Endodermal cell (in vitro differentiated cells): ENCODE measurements at regions not wholly inside any gene's neighbourhood (a gene's known extent, or its start where the extent isn't known, plus 50 kb on each side); places are given as distances from the start of the nearest gene placed in this dataset.

Source experiments
- DNase-seq: peaks from one replicate; pipeline ENCODE4 v3.0.0-alpha.2; 2017
- H3K27ac ChIP-seq: 2 replicates; pipeline ENCODE4 v1.5.1; 2013; ENCODE audit warnings: mild to moderate bottlenecking, low read depth, low read length, moderate library complexity
- H3K27me3 ChIP-seq: 2 replicates; pipeline ENCODE4 v1.6.1; 2013; ENCODE audit warnings: mild to moderate bottlenecking, low read length, moderate library complexity; ENCODE audit not compliant: insufficient read depth, control insufficient read depth, poor library complexity, severe bottlenecking
- H3K36me3 ChIP-seq: 2 replicates; pipeline ENCODE4 v1.7.0; 2013; ENCODE audit warnings: mild to moderate bottlenecking, low read length, moderate library complexity; ENCODE audit not compliant: control insufficient read depth, insufficient read depth
- H3K4me1 ChIP-seq: one replicate; pipeline ENCODE4 v1.7.0; 2013; ENCODE audit warnings: low read length; ENCODE audit not compliant: control insufficient read depth, insufficient read depth
- H3K4me3 ChIP-seq: 2 replicates; pipeline ENCODE4 v1.5.1; 2013; ENCODE audit warnings: mild to moderate bottlenecking, low read length, moderate library complexity
- H3K9ac ChIP-seq: 2 replicates; pipeline ENCODE4 v1.6.1; 2013; ENCODE audit warnings: mild to moderate bottlenecking, low read length, moderate library complexity; ENCODE audit not compliant: poor library complexity, severe bottlenecking; ENCODE audit errors: extremely low read depth
- H3K9me3 ChIP-seq: 2 replicates; pipeline ENCODE4 v1.6.1; 2013; ENCODE audit warnings: mild to moderate bottlenecking, low read length, moderate library complexity; ENCODE audit not compliant: control insufficient read depth
- H3K27ac Mint-ChIP-seq: 2 replicates; pipeline ENCODE4 v1.8.0; 2020; ENCODE audit warnings: mixed read lengths
- H3K27me3 Mint-ChIP-seq: 2 replicates; pipeline ENCODE4 v1.8.0; 2021; ENCODE audit warnings: mild to moderate bottlenecking, mixed read lengths; ENCODE audit not compliant: insufficient read depth
- H3K36me3 Mint-ChIP-seq: 2 replicates; pipeline ENCODE4 v1.8.0; 2020; ENCODE audit warnings: low read depth, mixed read lengths
- H3K4me1 Mint-ChIP-seq: 2 replicates; pipeline ENCODE4 v1.8.0; 2020; ENCODE audit warnings: mixed read lengths
- H3K4me3 Mint-ChIP-seq: 2 replicates; pipeline ENCODE4 v1.8.0; 2020; ENCODE audit warnings: mild to moderate bottlenecking, moderate library complexity, mixed read lengths
- H3K9me3 Mint-ChIP-seq: 2 replicates; pipeline ENCODE4 v1.8.0; 2020; ENCODE audit warnings: mild to moderate bottlenecking, mixed read lengths
- CTCF ChIP-seq: fragments of 200-600 bp; sonication (generic); conservative IDR thresholded peaks from 2 replicates; pipeline ENCODE4 v1.5.0; 2021; ENCODE audit warnings: antibody characterized with exemption, mild to moderate bottlenecking
- WGBS, 2 experiments: methylation state at CpG; one replicate each; pipeline versions ENCODE4 v1.1.5 to v1.1.7; 2013; ENCODE audit warnings: missing lambda C conversion rate in 2 of 2, mixed read lengths in 1 of 2; ENCODE audit not compliant: insufficient coverage in 1 of 2, insufficient read length in 1 of 2; 5-methylcytosine and 5-hydroxymethylcytosine counted together

- no peak for DNase-seq
- no peaks in the 10 kb centered on the region for H3K4me1 ChIP-seq
- WGBS, 2 experiments = 94 to 97% methylated on average over 2 to 5 of the region's 5 CpGs
- H3K27ac Mint-ChIP-seq = no peak overlapping the region
- no peaks in the 10 kb centered on the region for H3K4me1 Mint-ChIP-seq
- H3K27me3 ChIP-seq = no peaks in the 10 kb centered on the region
- H3K36me3 ChIP-seq = no peaks in the 10 kb centered on the region
- TF ChIP-seq CTCF = no peak
- H3K9me3 ChIP-seq = no peaks in the 10 kb centered on the region
- H3K9ac ChIP-seq = no peak overlapping the region
- H3K4me3 Mint-ChIP-seq = no peak overlapping the region
- no peaks in the 10 kb centered on the region for H3K9me3 Mint-ChIP-seq
- no peak overlapping the region for H3K4me3 ChIP-seq
- no peaks in the 10 kb centered on the region for H3K36me3 Mint-ChIP-seq
- H3K27me3 Mint-ChIP-seq = peaks cover 2% of the 10 kb centered on the region
- no peak overlapping the region for H3K27ac ChIP-seq
Measured at GRCh38 chr9:129375845-129376244, 197.8 kb upstream of the IER5L start.

DNA sequence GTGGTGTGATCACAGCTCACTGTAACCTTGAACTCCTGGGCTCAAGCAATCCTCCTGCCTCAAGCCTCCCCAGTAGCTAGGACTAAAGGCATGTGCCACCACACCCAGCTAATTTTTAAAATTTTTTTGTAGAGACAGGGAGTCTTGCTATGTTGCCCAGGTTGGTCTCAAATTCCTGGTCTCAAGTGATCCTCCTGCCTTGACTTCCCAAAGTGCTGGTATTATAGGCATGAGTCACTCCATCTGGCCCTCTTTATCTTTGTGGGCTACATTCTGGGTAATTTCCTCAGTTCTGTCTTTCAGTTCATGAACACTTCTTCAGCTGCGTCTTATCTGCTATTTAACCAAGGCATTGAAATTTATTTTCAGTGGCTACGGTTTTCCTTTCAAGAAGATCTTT lies 196.6 kb upstream of the IER5L start:
- Mint-ChIP-seq H3K9me3 (peaks cover 10% of the 10 kb centered on the region), H3K27me3 (peaks cover 2% of the 10 kb centered on the region), H3K4me1 (no peaks in the 10 kb centered on the region), H3K27ac (no peak overlapping the region), H3K4me3 (no peak overlapping the region), H3K36me3 (no peaks in the 10 kb centered on the region)
- Histone ChIP-seq H3K9ac (no peak overlapping the region), H3K9me3 (no peaks in the 10 kb centered on the region), H3K4me3 (no peak overlapping the region), H3K4me1 (no peaks in the 10 kb centered on the region), H3K36me3 (no peaks in the 10 kb centered on the region), H3K27me3 (no peaks in the 10 kb centered on the region), H3K27ac (no peak overlapping the region)
- WGBS, 2 experiments = 91 to 95% methylated on average over 1 to 2 of the region's 2 CpGs
- no peak for TF ChIP-seq CTCF
- no peak for DNase-seq

- H3K9me3 ChIP-seq = no peaks in the 10 kb centered on the region
- H3K27me3 ChIP-seq = no peaks in the 10 kb centered on the region
- H3K9ac ChIP-seq = no peak overlapping the region
- 100% methylated on average over 1 to 2 of the region's 3 CpGs for WGBS, 2 experiments
- no peak for TF ChIP-seq CTCF
- Mint-ChIP-seq H3K36me3 (no peaks in the 10 kb centered on the region), H3K4me3 (no peak overlapping the region), H3K27me3 (peaks cover 2% of the 10 kb centered on the region), H3K4me1 (no peaks in the 10 kb centered on the region), H3K27ac (no peak overlapping the region), H3K9me3 (peaks cover 14% of the 10 kb centered on the region)
- H3K4me3 ChIP-seq = no peak overlapping the region
- H3K27ac ChIP-seq = no peak overlapping the region
- no peaks in the 10 kb centered on the region for H3K4me1 ChIP-seq
- H3K36me3 ChIP-seq = no peaks in the 10 kb centered on the region
- no peak for DNase-seq
Measured at GRCh38 chr9:129374231-129374630, 196.2 kb upstream of the IER5L start.
